Fibroblast of skin of scalp (primary cell): ENCODE measurements at regions not wholly inside any gene's neighbourhood (a gene's known extent, or its start where the extent isn't known, plus 50 kb on each side); places are given as distances from the start of the nearest gene placed in this dataset.
"Not testable (repeated sequence)": the region's sequence is repeated elsewhere in the genome, so short reads cannot be mapped to it uniquely, and the experiment has no call there.

Experiments used
- DNase-seq: peaks from one replicate; pipeline ENCODE4 v3.0.0-alpha.2; 2013

DNA sequence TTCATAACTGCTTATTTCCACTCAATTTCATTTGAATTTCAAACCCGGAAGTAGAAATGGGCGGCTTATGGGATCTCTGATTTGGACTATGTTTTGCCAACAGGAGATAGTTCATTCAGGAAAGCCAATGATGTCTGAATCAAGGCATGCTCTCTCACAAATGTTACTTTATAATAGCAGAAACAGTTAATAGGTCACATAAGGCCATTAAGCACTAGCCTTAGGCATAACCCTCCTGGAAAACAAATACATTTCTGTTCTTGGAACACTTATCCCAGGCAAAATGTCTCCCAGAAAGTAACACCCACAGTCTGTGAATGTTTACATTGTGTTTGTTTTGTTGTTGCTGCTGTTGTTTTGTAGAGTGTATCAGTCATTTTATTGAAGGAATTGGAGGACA lies 1347.2 kb upstream of the PCDH7 start:
- no peak for DNase-seq

DNA sequence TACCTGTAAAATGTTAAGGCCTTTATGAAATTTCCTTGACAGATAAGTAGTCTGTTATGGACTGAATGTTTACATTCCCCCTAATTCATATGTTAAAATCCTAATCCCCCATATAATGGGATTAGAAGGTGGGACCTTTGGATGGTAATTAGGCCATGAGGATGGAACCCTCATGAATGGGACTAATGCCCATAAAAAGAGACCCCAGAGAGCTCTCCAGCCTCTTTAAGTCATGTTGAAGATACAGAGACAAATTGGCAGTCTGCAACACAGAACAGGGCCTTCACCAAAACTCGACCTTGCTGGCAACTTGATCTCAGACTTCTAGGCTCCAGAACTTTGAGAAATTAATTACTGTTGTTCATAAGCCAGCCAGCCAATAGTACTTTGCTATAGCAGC lies 1344.5 kb upstream of the PCDH7 start:
- DNase-seq = no peak

- not testable (repeated sequence) for DNase-seq
Observed at GRCh38 chr4:29378237-29378636, 1341.9 kb upstream of the PCDH7 start.

- DNase-seq = no peak
Observed at GRCh38 chr4:29390921-29391320, 1329.2 kb upstream of the PCDH7 start.

DNA sequence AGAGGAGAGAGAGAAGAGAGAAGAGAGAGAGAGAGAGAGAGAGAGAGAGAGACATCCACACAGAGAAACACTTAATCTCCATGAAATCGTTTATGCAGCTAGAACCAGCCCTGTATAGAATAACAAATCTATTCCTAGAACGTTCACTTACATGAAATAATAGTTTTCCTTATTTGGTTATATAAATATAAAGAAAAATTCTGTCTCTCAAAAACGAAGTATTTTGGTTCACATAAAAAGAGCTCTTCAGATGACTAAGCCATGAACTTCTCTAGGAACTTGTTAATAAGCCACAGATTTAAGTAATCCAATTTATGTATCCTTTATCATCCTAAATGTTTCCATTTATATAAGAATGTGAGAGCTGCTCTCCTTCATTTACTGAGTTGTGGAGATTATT lies 1315.1 kb upstream of the PCDH7 start:
- peak; percentile 78 for DNase-seq

GRCh38 chr4:29415771-29416170 lies 1304.4 kb upstream of the PCDH7 start:
- DNase-seq = no peak

DNA sequence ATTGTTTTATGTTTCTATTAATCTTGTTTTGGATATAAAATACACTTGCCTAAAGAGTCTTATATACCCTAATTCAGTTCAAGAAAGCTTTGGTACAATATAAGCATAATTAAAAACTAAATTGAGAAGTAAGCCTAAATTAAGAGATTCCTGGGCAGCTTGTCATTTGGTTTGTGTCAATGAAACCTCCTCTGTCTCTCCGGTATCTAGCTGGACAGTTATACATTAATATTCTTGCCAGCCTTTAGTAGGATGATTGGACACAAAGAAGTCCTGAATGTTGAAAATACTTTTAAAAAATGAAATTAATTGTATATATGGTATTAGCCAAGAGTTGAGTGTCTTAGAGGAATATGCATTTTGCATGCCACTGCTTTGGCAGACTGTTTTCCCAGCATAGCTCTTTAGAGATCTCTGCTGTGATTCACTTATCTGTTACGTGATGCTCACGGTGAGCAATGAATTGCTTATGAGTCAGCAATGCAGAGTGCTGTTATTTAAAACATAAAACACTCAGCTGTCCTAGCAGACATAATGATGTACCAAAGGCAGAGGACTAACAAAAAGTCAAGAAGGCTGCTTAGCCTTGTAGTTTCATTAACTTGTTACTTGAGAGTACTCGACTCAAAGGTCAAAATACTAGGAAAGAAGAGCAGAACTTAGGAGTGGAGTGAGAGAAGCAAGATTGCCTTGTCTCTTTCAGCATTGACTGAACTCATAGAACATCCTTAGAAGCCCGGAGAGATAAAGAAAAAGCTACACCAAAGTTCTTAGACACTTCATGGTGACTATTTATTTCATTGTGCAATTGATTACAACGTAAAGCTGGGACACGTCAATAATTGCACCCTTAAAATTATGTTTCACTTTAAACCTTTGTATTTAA lies 1296.1 kb upstream of the PCDH7 start:
- peak; percentile 90 for DNase-seq

DNA sequence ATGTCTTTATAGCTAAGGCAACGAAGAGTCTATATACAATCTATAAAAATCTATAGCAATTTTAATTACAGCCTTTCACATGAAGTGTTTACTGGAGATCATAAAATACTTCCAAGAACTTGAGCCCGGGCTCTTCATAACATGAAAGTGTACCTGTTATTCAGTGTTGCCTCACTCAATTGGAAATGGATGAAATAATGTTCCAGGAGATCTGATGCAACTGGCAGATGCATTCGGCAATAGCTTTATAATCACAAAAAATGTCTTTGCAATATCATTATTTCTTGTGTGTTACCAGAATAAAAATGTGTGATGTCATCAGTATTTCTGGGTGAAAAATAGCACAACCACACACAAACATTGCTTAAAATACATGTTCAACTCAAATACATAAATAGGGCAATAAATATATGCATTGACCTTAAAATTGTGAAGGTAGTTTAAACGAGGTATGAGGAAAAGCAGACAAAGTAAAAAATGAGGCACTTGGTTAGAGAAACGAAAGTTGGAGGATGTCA lies 1266.8 kb upstream of the PCDH7 start:
- no peak for DNase-seq

GRCh38 chr4:29459926-29460325 lies 1260.2 kb upstream of the PCDH7 start:
- DNase-seq = peak; percentile 0

DNA sequence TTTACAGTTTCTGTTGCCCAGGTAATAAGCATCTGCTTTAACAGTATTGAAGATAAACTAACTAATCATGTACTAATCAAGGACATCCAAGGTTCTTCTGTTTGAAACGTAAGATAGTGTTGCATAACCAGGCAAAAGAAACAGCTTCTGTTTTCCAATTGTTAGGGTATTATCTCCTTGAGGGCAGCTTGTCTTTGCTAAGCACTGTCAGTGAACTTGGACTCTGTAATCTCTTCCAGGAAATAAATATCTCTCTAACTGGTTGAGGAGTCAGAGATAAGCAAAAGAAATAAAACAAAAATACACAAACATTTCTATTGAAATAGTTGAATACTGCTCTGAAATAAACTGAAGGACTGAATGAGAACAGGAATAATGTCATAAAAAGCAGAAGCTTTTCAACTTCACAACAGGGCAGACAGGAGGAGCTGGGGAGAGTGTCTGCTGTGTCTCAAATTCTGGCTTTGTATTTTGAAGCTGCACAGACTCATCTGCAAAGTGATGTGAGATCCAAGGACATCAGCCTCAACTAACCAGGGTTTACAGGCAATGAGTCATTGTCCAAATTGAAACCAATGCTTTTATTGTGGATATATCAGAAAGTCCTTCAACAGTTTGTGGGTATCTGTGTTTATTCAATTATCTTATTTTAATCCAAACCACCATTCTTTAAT lies 1253.0 kb upstream of the PCDH7 start:
- DNase-seq = no peak
